ENCODE measurements at regions not wholly inside any gene's neighbourhood (a gene's known extent, or its start where the extent isn't known, plus 50 kb on each side); places are given as distances from the start of the nearest gene placed in this dataset.
"Not testable (repeated sequence)": the region's sequence is repeated elsewhere in the genome, so short reads cannot be mapped to it uniquely, and the experiment has no call there.

DNA sequence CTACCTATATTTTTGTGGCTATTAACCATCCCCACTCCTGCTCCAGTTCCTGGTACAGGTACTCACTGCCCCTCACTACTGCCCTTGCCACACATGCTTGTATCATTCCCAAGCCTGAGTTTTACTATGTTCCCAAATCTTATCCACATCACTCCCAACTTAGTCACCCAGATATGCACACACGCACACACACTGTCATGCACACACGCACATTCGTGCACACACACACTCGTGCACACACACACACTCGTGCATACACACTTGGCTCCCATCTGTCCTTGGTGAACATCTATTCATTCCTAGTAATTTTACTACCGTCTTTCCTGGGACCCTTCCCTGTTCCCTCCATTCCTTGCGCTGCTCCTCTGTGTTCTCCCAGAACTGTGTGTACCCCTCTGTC is 287.2 kb upstream of the RNF32 start:
- H3K9me3 Mint-ChIP-seq: no peaks in the 10 kb centered on the region
- ChIA-PET POLR2A (no interaction called here), CTCF (no interaction called here)
- no peaks in the 10 kb centered on the region for H3K4me1 Mint-ChIP-seq
- TF ChIP-seq, protein P1, sequence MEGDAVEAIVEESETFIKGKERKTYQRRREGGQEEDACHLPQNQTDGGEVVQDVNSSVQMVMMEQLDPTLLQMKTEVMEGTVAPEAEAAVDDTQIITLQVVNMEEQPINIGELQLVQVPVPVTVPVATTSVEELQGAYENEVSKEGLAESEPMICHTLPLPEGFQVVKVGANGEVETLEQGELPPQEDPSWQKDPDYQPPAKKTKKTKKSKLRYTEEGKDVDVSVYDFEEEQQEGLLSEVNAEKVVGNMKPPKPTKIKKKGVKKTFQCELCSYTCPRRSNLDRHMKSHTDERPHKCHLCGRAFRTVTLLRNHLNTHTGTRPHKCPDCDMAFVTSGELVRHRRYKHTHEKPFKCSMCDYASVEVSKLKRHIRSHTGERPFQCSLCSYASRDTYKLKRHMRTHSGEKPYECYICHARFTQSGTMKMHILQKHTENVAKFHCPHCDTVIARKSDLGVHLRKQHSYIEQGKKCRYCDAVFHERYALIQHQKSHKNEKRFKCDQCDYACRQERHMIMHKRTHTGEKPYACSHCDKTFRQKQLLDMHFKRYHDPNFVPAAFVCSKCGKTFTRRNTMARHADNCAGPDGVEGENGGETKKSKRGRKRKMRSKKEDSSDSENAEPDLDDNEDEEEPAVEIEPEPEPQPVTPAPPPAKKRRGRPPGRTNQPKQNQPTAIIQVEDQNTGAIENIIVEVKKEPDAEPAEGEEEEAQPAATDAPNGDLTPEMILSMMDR (IDR thresholded peaks at IDR 0.05): no peak
- intact Hi-C loops (cut with micrococcal nuclease): no loop called here
- H3K27me3 Mint-ChIP-seq: no peaks in the 10 kb centered on the region
- DNase-seq (no peak), ATAC-seq (ENCODE audit: low read depth) (no peak)
- H3K36me3 Mint-ChIP-seq (ENCODE audit: low read depth): no peaks in the 10 kb centered on the region
- H3K4me3 Mint-ChIP-seq: no peak overlapping the region
- H3K27ac Mint-ChIP-seq: no peak overlapping the region

DNA sequence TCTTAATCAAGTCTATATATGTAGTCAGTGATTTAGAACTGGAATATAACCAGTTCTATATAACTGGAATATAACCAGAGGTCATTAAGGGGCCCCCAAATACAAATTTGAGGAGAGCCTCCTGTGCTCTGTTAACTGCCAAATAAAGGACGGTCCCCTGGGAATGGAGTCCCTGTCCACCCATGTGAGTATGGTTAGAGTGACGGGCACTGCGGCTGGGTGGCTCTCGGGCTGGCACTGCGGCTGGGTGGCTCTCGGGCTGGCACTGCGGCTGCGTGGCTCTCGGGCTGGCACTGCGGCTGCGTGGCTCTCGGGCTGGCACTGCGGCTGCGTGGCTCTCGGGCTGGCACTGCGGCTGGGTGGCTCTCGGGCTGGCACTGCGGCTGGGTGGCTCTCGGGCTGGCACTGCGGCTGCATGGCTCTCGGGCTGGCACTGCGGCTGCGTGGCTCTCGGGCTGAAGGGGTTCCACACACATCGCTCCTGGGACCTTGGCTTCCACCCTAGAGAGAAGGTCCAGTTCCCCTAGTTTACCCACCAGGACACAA is 292.8 kb upstream of the RNF32 start:
- H3K4me3 Mint-ChIP-seq; POLR2A ChIA-PET; DNase-seq; ATAC-seq (ENCODE audit: low read depth); H3K27ac Mint-ChIP-seq; CTCF ChIA-PET; intact Hi-C loops (cut with micrococcal nuclease); H3K4me1 Mint-ChIP-seq; H3K36me3 Mint-ChIP-seq (ENCODE audit: low read depth); H3K27me3 Mint-ChIP-seq; H3K9me3 Mint-ChIP-seq: not testable (repeated sequence)

DNA sequence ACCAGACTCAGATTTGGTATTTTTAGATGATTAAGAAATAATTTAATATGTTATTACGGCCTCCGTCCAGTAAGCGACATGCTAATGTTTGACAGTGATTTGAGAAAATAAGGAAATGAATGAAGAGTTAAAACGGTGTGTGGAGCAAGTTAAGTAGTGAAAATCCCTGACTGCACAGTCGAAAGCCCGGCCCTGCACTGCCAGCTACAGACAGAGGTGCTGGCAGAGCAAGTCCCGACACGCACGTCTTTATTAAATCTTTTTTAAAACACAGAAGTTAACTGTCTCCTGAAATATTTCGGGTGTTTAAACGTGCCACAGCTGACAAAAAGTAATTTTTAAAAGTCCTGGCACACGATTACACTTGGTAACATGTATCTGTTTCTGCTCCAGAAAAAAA is 293.4 kb upstream of the RNF32 start:
- POLR2A ChIA-PET: no interaction called here

DNA sequence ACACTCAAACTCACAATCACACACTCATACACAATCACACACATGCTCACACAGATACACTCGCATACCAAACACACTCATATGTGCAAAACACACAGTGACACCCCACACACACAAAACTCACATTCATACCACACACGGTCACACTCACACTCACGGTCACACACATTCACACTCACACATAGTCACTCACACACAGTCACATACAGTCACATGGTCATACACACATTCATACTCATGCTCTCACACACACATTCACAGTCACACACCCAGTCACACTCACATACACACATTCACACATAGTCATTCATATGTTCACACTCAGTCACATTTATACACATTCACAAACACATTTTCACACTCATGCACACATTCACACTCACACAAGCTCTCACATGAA is 296.0 kb upstream of the RNF32 start:
- Mint-ChIP-seq H3K4me1 (no peaks in the 10 kb centered on the region), H3K9me3 (no peaks in the 10 kb centered on the region), H3K4me3 (no peak overlapping the region), H3K36me3 (ENCODE audit: low read depth) (no peaks in the 10 kb centered on the region), H3K27me3 (no peaks in the 10 kb centered on the region), H3K27ac (no peak overlapping the region)
- CTCF ChIA-PET: no interaction called here
- POLR2A ChIA-PET: no interaction called here
- DNase-seq: no peak
- TF ChIP-seq, protein P1 (IDR thresholded peaks at IDR 0.05): no peak
- no peak for ATAC-seq (ENCODE audit: low read depth)
- intact Hi-C loops (cut with micrococcal nuclease): no loop called here

More for the DNA sequence above, 293.4 kb upstream of the RNF32 start:
- Mint-ChIP-seq H3K27ac (no peak overlapping the region), H3K27me3 (no peaks in the 10 kb centered on the region), H3K4me1 (no peaks in the 10 kb centered on the region), H3K4me3 (no peak overlapping the region), H3K36me3 (ENCODE audit: low read depth) (no peaks in the 10 kb centered on the region), H3K9me3 (no peaks in the 10 kb centered on the region)
- ATAC-seq (ENCODE audit: low read depth) (no peak), DNase-seq (no peak)
- CTCF ChIA-PET: no interaction called here
- TF ChIP-seq, protein P1 (IDR thresholded peaks at IDR 0.05): no peak
- intact Hi-C loops (cut with micrococcal nuclease): no loop called here

DNA sequence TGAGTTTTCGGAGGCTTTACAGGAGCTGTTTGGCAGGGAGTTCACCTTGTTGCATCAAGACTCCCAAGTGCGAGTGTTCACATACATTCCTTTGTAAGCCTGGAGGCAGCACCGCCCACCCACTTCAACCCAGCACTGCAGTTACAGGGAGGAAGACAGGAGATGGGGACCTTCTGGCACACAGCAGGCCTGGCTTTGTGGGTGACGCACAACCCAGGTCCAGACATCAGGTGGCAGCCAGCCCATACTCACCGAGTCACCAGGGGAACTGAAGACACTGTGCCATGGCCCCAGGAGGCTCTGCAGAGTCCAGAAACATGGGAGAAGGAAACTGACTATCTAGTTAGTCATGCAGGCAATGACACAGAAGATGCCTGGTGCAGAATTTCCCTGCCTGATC is 305.9 kb upstream of the RNF32 start:
- no peak for DNase-seq
- intact Hi-C loops (cut with micrococcal nuclease): no loop called here
- H3K4me3 Mint-ChIP-seq: no peak overlapping the region
- no peaks in the 10 kb centered on the region for H3K36me3 Mint-ChIP-seq (ENCODE audit: low read depth)
- no peak for ATAC-seq (ENCODE audit: low read depth)
- H3K9me3 Mint-ChIP-seq: peaks cover 5% of the 10 kb centered on the region
- CTCF ChIA-PET: no interaction called here
- TF ChIP-seq, protein P1 (IDR thresholded peaks at IDR 0.05): no peak
- POLR2A ChIA-PET: no interaction called here
- H3K4me1 Mint-ChIP-seq: no peaks in the 10 kb centered on the region
- no peak overlapping the region for H3K27ac Mint-ChIP-seq
- H3K27me3 Mint-ChIP-seq: no peaks in the 10 kb centered on the region

DNA sequence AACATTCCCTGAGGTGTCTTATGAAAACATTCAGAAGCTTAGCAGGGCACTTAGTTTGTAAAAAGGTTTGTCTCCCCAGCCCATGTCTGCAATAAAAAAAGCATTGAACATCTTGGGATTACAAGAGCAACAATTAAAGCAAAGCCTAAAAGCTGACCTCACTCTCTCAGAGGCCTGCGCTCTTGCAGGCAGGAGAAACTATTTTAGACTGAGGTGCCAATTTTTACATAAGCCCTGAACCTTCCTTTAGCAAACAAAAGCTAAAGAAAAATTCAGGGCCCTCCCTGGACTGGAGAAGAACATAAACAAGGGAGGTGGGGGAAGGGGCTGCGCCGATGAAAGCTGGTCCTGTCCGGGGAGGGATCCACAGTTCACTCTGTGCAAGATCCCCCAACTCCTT is 312.7 kb upstream of the RNF32 start:
- ChIA-PET CTCF (no interaction called here), POLR2A (no interaction called here)
- intact Hi-C loops (cut with micrococcal nuclease): no loop called here
- no peaks in the 10 kb centered on the region for H3K36me3 Mint-ChIP-seq (ENCODE audit: low read depth)
- no peak for DNase-seq
- TF ChIP-seq, protein P1 (IDR thresholded peaks at IDR 0.05): no peak
- no peak overlapping the region for H3K4me3 Mint-ChIP-seq
- ATAC-seq (ENCODE audit: low read depth): no peak
- H3K27ac Mint-ChIP-seq: no peak overlapping the region
- peaks cover 7% of the 10 kb centered on the region for H3K9me3 Mint-ChIP-seq
- no peaks in the 10 kb centered on the region for H3K27me3 Mint-ChIP-seq
- H3K4me1 Mint-ChIP-seq: no peaks in the 10 kb centered on the region

Measured in activated B cell treated with CpG ODN at 0.5 μM for 24 hours (primary cell).